GM21447 (cell line): ENCODE measurements at regions not wholly inside any gene's neighbourhood (a gene's known extent, or its start where the extent isn't known, plus 50 kb on each side); places are given as distances from the start of the nearest gene placed in this dataset.

Experiments used
- ATAC-seq: cut with Tn5 transposase; IDR thresholded peaks from one replicate; pipeline ENCODE4 v1.9.1; 2021; ENCODE audit not compliant: unreplicated experiment

DNA sequence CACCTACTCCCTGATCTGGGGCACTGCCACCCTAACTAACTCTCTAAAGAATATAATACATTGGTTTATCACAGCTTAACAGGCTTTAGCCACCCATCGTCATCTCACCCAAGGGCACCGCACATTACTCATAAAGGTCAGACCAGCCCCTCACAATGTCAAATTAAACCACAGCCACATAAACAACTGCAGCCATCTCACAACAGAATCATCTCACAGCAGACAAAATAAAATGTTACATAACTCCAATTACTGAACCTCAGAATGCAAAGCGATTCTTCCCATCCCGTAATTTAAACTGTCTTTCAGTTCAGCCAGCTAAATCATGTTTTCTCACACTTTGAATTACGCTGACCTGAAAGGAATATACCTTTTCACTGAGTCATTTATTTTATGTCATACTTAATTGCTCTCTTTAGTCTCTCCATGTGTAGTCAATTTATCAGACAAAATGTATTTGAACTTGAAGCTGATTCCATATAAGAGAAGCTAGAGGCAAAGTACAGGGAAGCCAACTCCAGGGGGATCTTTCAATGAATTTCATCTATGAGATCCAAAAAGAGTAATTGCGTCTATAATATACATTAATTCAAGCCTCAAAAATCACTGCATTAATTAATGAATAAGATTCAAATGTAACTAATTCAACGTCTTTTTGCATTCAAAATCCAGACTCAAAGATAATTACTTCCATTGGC is 96.9 kb upstream of the NEBL start:
- ATAC-seq: no peak

DNA sequence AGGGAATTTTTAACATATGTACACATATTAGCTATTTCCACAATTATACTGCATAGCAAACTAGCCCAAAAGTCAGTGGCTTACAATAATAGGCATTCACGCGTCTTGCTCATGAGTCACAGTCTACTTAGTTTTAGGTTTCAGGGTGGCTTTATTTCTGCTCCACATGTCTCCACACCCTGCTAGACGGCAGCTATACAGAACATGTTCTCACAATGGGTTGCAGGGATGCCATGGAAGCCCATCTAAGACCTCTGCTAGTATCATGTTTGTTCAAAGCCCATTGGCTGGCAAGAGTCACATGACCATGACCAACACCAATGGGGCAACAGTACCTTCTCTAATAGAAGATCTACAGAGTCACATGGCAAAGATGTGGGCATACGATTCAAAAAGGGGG is 96.3 kb upstream of the NEBL start:
- ATAC-seq: no peak

DNA sequence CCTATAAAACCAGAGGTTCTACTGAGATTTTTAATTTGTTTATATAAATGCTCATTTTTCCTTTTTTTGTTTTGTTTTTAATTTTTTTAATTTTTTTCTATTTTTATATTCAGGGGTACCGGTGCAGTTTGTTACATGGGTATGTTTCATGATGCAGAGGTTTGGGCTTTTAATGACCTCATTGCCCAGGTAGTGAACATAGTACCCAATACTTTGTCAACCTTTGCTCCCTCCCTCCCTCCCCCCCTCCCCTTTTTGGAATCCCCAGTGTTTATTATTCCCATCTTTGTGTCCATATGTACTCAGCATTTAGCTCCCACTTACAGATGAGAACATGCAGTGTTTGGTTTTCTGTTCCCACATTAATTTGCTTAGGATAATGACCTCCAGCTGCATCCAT is 94.4 kb upstream of the NEBL start:
- ATAC-seq: no peak

DNA sequence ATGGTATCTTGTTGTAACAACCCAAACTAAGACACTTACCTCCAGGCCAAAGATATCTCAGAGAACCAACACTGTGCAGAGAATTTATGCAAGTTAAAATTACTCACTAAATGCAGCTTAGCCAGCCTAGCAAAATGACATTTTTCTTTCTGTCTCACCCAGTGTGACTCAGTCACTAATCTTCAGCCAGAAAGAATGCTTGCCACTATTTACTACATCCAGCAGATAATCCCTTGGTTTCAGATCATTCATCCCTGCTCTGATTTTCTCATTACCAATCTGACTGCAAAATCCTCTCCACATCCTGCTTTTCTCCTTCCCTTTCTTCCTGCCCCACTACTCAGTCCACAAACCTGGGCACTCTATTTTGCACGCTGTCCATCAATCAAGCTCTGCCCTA is 93.5 kb upstream of the NEBL start:
- ATAC-seq: no peak

DNA sequence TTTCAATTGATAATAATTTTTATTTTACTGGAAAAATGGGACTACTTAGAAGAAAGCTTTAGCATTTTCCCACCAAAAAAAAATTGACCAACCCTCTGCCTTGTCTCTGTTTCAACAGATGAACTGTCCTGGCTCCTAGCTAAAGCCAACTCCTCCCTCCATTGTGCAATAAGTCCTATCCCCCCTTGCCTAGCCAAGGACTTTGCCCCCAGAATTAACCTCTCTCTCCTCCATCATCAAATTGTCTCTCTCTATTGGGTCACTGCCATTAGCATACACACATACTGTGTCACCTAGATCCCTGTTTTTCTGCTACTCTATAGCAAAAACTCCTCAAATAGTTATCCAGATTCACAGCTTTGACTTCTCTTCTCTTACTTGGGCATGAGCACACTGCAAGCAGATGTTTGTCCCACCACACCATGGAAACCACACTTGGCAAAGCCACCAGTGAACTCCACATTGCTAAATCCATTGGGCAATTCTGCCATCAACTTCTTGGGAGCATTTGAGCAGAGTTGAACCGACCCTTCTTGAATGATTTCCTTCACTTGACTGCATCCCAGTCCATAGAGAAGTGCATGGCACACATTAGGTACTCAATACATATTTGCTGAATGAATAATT is 91.4 kb upstream of the NEBL start:
- ATAC-seq: no peak

DNA sequence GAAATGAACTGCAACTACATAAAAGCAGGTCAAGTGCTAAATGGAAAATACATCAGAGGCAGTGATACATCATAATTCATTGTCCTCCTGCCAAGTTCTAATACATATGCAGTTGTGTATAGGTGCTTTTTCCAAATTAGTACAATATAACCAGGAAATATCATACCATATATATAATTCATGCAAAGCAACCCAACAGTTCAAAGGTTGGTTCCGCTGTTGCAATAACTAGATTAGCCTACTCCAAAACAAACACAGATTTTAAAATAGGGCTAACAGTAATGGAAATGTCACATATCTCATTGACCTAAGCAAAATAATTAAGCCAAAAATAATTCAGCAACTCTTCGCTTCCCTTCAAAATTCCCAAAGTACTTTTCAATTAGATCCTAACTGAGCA is 88.9 kb upstream of the NEBL start:
- no peak for ATAC-seq

DNA sequence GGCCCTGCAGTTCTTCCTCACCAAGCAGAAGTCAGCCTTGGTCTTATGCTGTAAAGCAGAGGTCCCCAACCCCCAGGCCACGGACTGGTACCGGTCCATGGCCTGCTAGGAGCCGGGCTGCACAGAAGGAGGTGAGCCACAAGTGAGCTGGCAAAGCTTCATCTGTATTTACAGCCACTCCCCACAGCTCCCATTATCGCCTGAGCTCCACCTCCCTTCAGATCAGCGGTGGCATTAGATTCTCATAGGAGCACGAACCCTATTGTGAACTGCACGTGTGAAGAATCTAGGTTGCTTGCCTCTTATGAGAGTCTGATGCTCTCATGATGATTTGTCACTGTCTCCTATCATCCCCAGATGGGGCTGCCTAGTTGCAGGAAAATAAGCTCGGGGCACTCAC is 87.6 kb upstream of the NEBL start:
- no peak for ATAC-seq

DNA sequence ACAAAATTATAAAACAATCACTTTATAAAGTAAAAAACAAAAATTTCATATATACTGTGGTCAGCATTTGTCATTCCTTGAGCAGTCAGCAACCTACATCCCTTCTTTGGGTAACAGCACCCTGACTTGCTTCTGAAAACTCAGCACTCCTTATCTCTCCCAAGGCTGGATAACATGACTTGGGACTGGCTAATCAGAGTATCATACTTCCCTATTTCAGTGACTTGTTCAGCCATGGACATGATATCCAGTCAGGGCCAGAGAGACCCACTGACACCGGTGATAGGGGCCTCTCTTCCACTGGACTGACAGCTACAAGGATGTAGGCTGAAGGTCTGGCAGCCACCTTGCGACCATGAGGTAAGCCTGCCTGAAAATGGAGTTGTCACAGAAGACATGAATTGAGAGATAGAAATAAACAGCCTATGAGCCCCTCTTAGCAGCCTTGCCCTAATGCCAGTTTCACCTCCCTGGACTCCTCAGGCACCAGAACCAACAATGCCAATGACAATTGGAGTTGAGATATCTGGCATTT is 84.4 kb upstream of the NEBL start:
- ATAC-seq: no peak

DNA sequence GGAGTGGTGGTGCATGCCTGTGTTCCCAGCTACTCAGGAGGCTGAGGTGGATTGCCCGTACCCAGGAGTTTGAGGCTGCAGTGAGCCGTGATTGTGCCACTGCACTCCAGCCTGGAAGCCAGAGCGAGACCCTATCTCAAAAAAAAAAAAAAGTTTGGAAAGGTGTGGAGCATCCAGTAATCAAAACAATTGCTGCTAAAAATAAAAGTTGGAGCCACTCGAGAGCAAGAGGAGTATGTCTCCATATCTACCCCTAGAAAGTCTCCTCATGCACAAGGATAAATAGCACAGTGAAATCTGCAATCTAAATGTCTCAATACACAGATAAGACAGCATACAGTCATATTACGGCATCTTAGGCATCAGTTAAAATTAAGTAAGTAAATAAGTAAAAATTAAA is 81.5 kb upstream of the NEBL start:
- ATAC-seq: no peak

DNA sequence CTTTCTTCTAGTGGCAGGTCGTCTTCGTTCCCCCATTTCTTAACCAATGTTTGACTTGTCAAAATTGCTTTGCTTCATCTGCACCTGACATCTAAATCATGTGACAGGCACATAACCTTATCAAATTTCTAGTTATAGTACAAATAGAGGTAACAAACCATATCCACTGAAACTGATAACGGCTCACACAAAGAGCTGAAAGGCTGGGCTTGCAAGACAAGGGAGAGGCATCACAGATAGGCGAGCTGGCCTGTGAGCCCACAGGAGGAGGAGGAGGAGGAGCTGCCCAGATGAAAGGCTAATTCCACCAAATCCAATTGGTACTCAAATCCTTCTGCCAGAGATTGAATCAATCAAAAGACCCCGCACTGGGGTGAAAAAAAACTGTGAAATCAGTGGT is 80.2 kb upstream of the NEBL start:
- ATAC-seq: no peak

DNA sequence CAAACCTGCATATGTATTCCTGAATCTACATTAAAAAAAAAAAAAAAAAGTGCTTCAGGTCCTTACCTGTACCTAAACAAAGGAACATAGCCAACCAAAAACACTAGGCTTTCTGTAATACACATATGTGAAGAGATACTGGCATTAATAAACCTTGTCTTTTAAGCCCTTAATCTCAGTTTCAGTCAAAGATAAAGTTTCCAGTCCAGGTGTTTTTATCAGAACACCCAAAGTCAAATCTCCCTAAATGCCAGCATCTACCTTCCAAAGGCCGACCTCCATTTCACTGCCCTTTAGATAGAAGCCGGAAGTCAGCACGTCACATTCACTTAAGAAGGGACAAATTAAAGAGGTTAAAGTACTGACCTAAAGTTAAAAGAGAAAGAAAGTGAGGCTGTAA is 79.8 kb upstream of the NEBL start:
- no peak for ATAC-seq

DNA sequence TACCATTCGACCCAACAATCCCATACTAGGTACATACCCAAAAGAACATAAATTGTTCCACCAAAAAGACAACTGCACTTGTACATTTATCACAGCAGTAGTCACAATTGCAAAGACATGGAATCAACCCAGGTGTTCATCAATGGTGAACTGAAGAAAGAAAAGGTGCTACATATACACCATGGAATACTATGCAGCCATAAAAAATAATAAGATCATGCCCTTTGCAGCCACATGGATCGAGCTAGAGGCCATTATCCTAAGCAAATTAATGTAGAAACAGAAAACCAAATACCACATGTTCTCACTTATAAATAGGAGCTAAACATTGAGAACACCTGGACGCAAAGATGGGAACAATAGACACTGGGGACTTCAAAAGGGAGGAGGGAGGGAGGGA is 79.3 kb upstream of the NEBL start:
- ATAC-seq: no peak

DNA sequence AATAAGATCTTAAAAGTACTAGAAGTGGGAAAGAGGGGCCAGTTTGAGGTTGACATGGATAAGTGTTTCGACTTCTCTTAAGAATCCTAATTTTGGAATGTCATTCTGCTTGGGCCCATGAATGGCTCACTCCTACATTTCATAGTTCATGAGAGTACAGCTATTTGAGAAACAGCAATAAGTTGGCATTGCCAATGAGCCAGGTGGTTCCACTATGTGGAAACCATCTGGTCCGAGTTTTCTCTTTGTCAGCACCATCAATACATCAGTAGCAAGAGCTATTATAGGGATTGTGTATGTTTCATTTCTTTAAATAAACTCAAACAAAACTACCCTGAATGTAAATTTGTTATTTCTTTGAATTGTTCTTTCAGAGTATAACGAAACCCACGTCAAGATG is 78.1 kb upstream of the NEBL start:
- no peak for ATAC-seq

DNA sequence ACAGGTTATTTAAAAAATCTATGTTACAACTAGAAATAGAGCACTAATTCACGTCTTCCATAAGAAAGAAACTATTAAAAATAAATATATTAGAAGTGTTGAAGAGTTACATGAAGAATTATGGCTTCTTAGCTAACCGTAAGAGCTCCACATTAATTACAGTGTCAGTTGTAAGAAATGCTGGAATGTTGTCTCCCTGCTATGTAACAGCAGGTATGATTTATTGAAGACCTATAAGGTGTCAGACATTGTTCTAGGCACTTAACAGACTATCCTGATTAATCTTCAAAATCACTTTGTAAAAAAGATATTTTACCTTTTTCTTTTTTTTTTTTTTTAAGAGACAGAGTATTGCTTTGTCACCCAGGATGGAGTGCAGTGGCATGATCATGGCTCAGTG is 75.8 kb upstream of the NEBL start:
- ATAC-seq: no peak

DNA sequence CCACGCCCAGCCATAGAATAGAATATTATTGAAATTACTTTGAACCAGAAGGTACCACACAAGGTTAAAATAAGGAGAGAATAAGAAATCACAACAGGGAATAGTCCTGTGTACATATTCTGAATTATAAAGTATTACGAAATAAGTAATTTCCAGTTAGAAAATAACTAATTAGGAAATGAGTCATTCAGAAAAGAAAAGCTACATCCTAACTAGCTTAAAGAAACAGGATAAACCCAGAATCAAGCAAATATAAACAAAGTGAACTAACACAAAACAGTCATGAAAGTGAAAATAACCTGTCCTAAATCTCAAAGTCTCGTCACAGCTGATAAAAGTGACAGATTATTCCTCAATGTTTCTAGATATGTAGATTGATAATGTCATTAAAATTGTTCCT is 74.8 kb upstream of the NEBL start:
- no peak for ATAC-seq

DNA sequence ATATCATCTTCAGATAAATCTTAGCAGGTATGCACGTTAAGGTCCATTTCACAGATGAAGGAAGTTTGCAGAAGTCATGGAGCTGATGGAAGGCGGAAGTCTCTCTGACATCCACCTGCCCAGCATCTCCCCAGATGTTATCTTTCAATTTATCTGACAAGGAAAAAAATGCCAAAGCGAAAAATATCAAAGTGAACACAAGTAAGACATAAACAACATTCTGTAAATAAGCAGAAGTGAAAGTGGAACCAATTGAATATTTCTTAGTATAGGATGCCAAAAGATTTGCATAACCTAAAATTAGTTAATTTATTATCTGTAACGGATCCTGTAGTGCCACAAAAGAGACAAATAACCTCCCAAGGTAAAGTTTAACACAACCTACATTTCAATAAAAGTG is 73.6 kb upstream of the NEBL start:
- peak; percentile 98 for ATAC-seq

DNA sequence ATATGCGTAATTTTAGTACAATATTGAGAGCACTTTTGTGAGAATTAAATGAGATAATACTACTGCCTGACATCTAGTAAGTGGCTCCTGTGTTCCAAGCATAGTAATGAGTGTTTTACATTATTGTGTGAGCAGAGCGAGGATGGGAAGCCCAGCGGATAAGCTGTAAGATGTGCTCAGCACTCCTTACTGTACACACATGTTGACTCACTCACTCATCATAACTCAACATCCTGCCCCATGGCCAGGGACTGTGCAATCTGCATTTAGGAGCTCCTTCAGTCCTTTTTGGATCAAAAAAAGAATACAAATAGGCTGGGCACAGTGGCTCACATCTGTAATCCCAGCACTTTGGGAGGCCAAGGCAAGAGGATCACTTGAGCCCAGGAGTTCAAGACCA is 72.9 kb upstream of the NEBL start:
- no peak for ATAC-seq

DNA sequence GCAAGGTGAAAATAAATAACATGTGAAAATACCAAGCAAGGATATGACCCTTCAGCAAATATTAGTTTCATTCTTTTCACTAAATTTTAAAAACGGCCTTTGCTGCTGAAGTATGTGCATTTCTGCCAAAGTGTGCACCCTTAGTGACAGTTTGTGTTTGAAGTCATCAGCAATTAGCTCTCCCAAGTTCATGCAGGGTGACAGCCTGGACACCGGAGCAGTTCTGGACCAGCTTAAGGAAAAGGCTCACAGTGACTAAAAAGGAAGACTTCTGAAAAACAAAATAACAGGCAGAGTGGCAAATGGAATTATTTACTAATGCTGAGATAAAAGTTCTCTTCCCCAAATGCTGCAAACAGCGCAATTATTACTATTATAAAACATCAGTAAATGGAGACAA is 69.3 kb upstream of the NEBL start:
- ATAC-seq: no peak

DNA sequence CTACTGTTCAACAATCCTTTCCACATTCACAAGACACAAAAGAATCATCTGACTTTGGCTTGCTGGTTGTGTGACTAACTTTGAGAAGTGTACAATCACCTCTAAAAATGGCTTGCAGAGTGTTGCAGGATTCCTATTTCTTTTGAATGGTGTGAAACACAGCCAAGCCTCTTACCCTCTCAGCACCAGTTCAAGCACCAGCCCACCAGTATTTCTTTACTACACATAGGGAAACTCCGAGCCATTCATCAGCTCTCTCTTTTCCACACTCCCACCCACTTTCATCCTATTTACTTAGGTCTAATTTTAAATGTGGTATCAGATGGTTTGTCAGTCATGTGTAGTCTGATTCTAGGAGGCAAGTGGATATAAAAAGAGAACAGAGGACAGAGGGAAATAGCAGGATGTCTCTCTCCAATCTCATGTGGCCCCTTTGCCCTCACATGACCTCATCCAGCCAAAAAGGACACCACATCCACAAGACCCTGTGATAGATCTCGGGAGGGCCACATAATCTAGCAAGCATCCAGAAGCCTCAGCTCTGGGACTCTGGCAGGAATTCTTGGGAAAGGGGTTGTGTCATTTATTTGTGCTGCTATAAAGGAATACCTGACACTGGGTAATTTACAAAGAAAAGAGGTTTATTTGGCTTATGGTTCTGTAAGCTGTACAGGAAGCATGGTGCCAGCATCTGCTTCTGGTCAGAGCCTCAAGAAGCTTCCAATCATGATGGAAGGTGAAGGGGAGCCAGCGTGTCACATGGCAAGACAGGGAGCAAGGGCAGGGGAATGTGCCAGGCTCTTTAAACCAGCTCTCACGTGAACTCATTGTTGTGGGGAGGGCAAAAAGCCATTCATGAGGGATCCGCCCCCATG is 66.8 kb upstream of the NEBL start:
- ATAC-seq: no peak

DNA sequence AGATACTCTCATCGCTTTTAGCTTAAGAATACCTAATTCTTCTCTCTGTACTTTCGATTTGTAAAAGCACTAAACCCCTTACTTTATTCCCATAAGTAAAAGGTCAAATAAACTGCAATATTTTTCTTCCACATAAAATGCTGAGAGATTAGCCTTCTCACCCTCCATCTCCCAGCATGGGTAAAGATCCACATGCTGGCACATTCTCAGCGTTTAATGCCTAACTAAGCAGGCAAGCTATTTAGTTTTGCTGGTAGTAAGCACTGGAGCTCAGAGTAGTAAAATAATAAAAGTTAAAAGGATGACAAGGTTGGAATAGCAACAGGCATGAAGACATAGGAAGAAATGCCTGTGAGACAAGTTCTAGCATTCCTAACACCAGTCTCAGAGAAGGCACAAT is 65.9 kb upstream of the NEBL start:
- no peak for ATAC-seq

DNA sequence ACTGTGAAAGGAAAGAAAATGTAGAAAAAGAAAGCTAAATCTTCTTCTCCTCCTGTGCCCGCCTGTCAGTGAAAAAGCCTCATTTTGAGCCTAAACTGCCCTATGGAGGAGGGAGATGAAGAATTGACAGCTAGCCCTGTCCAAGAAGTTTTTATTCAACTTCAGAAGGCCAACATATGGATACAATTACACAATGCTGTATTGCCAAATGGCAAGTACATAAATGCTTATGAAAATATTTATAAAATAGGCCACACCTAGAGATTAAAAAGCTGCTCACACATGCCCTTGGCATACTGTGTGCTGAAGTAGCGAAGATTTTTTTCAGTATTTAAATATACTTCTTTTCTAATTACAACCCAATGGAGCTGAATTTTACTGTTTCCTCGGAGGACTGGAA is 65.1 kb upstream of the NEBL start:
- ATAC-seq: no peak

DNA sequence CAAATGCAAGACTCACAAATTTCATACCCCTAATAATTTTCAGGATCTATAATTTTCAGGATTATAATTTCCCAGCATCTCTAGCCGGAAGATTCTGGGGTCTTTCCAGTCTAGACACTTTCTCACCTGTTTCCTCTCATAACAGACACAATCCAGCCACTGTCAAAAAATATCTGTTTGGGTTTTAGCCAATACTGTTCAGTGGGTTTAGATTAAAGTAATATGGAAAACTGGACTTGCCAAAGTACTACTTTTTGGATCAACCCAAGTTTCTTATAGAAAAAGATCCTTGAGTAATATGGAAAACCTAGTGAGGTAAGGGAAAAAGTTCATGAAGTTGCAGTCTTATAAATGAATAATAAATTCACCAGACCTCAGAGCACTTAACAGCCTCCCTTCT is 62.1 kb upstream of the NEBL start:
- no peak for ATAC-seq
